Activated T-helper 17 cell treated with anti-CD3 and anti-CD28 coated beads, Interleukin-2, amount 50 U/mL, for 72 hours (primary cell): ENCODE measurements at regions not wholly inside any gene's neighbourhood (a gene's known extent, or its start where the extent isn't known, plus 50 kb on each side); places are given as distances from the start of the nearest gene placed in this dataset.

ENCODE experiments used
- ATAC-seq: fragments of 150-1000 bp; cut with Tn5 transposase; replicated peaks from 2 replicates; pipeline ENCODE4 v1.10.0; 2021; ENCODE audit warnings: mild to moderate bottlenecking, moderate library complexity
- H3K27ac Mint-ChIP-seq: one replicate; pipeline ENCODE4 v1.8.0; 2022; ENCODE audit warnings: mixed read lengths
- H3K27me3 Mint-ChIP-seq: one replicate; pipeline ENCODE4 v1.8.0; 2022; ENCODE audit warnings: mixed read lengths
- H3K36me3 Mint-ChIP-seq: one replicate; pipeline ENCODE4 v1.8.0; 2022; ENCODE audit warnings: low read depth, mild to moderate bottlenecking, mixed read lengths
- H3K4me1 Mint-ChIP-seq: one replicate; pipeline ENCODE4 v1.8.0; 2022; ENCODE audit warnings: mixed read lengths
- H3K4me3 Mint-ChIP-seq: one replicate; pipeline ENCODE4 v1.8.0; 2022; ENCODE audit warnings: mild to moderate bottlenecking, mixed read lengths
- H3K9me3 Mint-ChIP-seq: one replicate; pipeline ENCODE4 v1.8.0; 2022; ENCODE audit warnings: mixed read lengths

GRCh38 chr13:59521549-59521948 is 642.2 kb downstream of the DIAPH3 start:
- no peaks in the 10 kb centered on the region for H3K27me3 Mint-ChIP-seq
- H3K27ac Mint-ChIP-seq, result no peak overlapping the region
- H3K4me3 Mint-ChIP-seq, result no peak overlapping the region
- no peak for ATAC-seq
- no peaks in the 10 kb centered on the region for H3K36me3 Mint-ChIP-seq
- H3K4me1 Mint-ChIP-seq, result no peaks in the 10 kb centered on the region
- H3K9me3 Mint-ChIP-seq, result no peaks in the 10 kb centered on the region

DNA sequence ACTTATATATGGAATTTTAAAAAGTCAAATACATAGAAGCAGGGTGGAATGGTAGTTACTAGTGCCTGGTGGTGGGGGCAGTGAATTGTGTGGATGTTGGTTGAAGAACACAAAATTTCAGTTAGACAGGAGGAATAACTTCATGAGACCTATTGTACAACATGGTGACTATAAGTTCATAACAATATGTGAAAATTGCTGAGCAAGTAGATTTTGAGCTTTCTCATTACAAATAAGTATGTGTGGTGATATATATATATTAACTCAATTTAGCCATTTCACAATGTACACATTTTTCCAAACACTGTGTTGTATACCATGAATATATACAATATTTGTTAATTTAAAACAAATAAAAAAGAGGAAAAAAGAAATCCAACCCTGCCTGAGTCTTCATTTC is 641.1 kb downstream of the DIAPH3 start:
- no peaks in the 10 kb centered on the region for H3K4me1 Mint-ChIP-seq
- H3K27me3 Mint-ChIP-seq, result no peaks in the 10 kb centered on the region
- no peak overlapping the region for H3K27ac Mint-ChIP-seq
- no peaks in the 10 kb centered on the region for H3K9me3 Mint-ChIP-seq
- no peak for ATAC-seq
- no peak overlapping the region for H3K4me3 Mint-ChIP-seq
- no peaks in the 10 kb centered on the region for H3K36me3 Mint-ChIP-seq

GRCh38 chr13:59527500-59527899 is 636.2 kb downstream of the DIAPH3 start:
- Mint-ChIP-seq H3K4me3 (no peak overlapping the region), H3K27me3 (no peaks in the 10 kb centered on the region)

GRCh38 chr13:59531571-59532091 is 632.1 kb downstream of the DIAPH3 start:
- H3K27ac Mint-ChIP-seq, result peak overlapping the region; percentile 20
- H3K9me3 Mint-ChIP-seq, result peaks cover under 1% of the 10 kb centered on the region
- ATAC-seq, result peak; percentile 48
- H3K4me1 Mint-ChIP-seq, result peaks cover 5% of the 10 kb centered on the region
- H3K27me3 Mint-ChIP-seq, result no peaks in the 10 kb centered on the region
- peak overlapping the region; percentile 21 for H3K4me3 Mint-ChIP-seq
- no peaks in the 10 kb centered on the region for H3K36me3 Mint-ChIP-seq

More at GRCh38 chr13:59527500-59527899, 636.2 kb downstream of the DIAPH3 start:
- ATAC-seq, result no peak
- Mint-ChIP-seq H3K36me3 (no peaks in the 10 kb centered on the region), H3K9me3 (no peaks in the 10 kb centered on the region), H3K4me1 (peaks cover 5% of the 10 kb centered on the region), H3K27ac (no peak overlapping the region)

- peaks cover 3% of the 10 kb centered on the region for H3K9me3 Mint-ChIP-seq
- peaks cover 5% of the 10 kb centered on the region for H3K4me1 Mint-ChIP-seq
- no peaks in the 10 kb centered on the region for H3K27me3 Mint-ChIP-seq
- H3K4me3 Mint-ChIP-seq, result no peak overlapping the region
- H3K36me3 Mint-ChIP-seq, result no peaks in the 10 kb centered on the region
- no peak for ATAC-seq
- H3K27ac Mint-ChIP-seq, result no peak overlapping the region
Observed at GRCh38 chr13:59532405-59532804, 631.3 kb downstream of the DIAPH3 start.

DNA sequence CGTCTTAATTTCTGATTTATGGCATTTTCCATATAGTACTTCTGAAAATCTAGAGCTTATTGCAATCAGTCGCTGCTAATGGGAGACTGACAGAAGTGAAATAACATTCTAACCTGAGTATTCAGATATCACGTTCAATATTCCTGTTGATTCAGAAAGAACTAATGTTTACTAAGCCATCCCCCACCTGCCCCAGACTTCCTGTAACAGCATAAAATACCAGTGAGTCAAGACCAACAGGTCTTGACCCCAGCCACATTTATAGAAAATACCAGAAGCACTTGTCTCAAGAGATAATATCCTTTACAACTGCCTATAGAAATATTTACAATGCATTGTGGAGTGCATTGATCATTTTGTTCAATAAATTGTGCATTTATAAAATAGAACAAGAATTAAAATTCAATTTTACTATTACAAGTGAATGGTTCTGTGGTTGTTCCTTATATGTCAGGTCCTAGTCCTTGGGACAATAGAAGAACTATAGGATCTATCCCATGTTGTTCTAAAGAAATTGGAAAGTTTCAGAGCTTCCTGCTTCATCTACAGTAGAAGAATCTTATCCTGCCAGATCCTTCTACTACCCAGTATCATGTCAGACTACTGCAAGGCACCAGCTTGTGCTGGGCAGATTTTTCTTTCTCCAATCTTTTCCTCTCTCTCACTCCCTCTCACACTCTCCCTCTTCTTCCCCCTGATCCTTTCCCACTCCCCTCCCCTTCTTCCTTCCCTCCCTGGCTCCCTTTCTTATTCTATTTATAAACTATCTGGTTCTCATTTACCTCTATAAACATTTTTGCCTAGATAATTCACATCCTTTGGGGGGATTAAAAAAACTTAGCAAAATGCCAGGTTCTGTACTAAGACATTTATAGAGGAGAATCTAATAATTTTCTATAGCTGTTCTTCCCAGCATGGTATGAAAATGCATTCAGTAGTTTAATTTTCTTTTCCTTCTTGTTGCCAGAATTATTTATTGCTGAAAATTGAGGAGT is 629.9 kb downstream of the DIAPH3 start:
- Mint-ChIP-seq H3K9me3 (peaks cover 3% of the 10 kb centered on the region), H3K36me3 (no peaks in the 10 kb centered on the region), H3K27ac (no peak overlapping the region), H3K4me3 (no peak overlapping the region), H3K27me3 (no peaks in the 10 kb centered on the region), H3K4me1 (peaks cover 5% of the 10 kb centered on the region)
- no peak for ATAC-seq

- peaks cover 3% of the 10 kb centered on the region for H3K9me3 Mint-ChIP-seq
Observed at GRCh38 chr13:59534806-59535205, 628.9 kb downstream of the DIAPH3 start.

DNA sequence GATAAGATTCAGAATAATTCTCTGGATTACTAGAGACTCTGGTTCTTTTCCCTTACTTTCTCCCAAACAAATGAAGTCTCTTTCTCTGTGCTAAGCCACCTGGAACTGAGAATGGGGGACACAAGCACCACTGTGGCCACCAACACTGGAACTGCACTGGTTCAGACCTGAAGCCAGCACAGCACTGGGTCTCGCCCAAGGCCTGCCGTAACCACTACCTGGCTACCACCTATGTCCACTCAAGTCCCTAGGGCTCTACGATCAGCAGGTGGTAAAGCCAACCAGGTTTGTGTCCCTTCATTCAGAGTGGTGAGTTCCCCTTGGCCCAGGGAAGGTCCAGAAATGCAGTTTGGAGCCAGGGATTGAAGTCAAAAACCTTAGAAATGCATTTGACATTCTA is 626.2 kb downstream of the DIAPH3 start:
- Mint-ChIP-seq H3K27me3 (peaks cover 3% of the 10 kb centered on the region), H3K4me3 (no peak overlapping the region), H3K4me1 (no peaks in the 10 kb centered on the region), H3K27ac (no peak overlapping the region), H3K36me3 (no peaks in the 10 kb centered on the region), H3K9me3 (peaks cover 3% of the 10 kb centered on the region)
- no peak for ATAC-seq

More at GRCh38 chr13:59534806-59535205, 628.9 kb downstream of the DIAPH3 start:
- H3K27me3 Mint-ChIP-seq, result no peaks in the 10 kb centered on the region
- H3K36me3 Mint-ChIP-seq, result no peaks in the 10 kb centered on the region
- no peak for ATAC-seq
- peaks cover 5% of the 10 kb centered on the region for H3K4me1 Mint-ChIP-seq
- no peak overlapping the region for H3K27ac Mint-ChIP-seq
- no peak overlapping the region for H3K4me3 Mint-ChIP-seq

GRCh38 chr13:59538512-59538911 is 625.2 kb downstream of the DIAPH3 start:
- Mint-ChIP-seq H3K4me3 (no peak overlapping the region), H3K36me3 (no peaks in the 10 kb centered on the region), H3K9me3 (peaks cover 3% of the 10 kb centered on the region), H3K27me3 (peaks cover 3% of the 10 kb centered on the region), H3K4me1 (no peaks in the 10 kb centered on the region), H3K27ac (no peak overlapping the region)
- ATAC-seq, result no peak

DNA sequence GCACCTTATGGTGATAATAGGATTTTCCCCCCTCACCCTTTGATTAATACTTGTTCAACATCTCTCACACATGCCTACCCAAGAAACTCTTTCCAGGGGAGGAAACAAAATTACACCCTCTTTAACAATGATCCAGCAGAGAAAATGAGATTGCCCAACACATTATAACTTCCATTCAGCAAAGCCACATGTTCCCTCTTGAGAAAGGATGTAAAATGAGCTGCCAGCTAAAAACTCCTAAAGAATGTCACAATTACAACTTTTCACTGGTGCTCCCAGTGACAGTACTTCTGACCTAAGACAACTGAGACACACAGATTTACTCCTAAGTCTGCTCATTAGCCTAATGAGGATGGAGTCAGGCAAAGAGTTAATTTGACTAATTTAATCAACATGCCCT is 621.4 kb downstream of the DIAPH3 start:
- H3K4me1 Mint-ChIP-seq, result no peaks in the 10 kb centered on the region
- no peak for ATAC-seq
- peaks cover 6% of the 10 kb centered on the region for H3K27me3 Mint-ChIP-seq
- H3K27ac Mint-ChIP-seq, result no peak overlapping the region
- H3K4me3 Mint-ChIP-seq, result no peak overlapping the region
- no peaks in the 10 kb centered on the region for H3K36me3 Mint-ChIP-seq
- H3K9me3 Mint-ChIP-seq, result no peaks in the 10 kb centered on the region

GRCh38 chr13:59543418-59543817 is 620.3 kb downstream of the DIAPH3 start:
- no peaks in the 10 kb centered on the region for H3K9me3 Mint-ChIP-seq
- H3K27me3 Mint-ChIP-seq, result peaks cover 6% of the 10 kb centered on the region
- no peak overlapping the region for H3K27ac Mint-ChIP-seq
- no peaks in the 10 kb centered on the region for H3K36me3 Mint-ChIP-seq
- H3K4me3 Mint-ChIP-seq, result no peak overlapping the region
- ATAC-seq, result no peak
- H3K4me1 Mint-ChIP-seq, result no peaks in the 10 kb centered on the region

DNA sequence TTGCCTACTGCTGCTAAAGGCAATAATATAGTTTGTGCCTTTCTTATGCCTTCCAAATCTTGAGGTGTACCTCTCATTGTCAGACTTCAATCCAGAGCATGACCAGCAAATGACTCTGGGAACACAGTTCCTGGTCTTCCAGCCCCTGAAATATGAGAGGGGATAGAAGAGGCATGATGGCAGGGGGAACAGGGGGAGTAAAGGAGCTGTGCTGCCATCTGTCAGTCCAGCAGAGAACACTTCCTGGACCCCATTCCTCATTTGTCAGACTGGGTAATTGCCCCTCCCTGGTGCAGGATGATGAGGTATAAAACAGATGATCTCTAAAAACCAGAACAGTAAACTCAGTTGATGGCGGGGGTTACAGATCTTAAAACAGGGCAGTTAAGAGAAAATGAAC is 618.7 kb downstream of the DIAPH3 start:
- ATAC-seq, result no peak
- H3K27ac Mint-ChIP-seq, result no peak overlapping the region
- peaks cover 2% of the 10 kb centered on the region for H3K9me3 Mint-ChIP-seq
- peaks cover 6% of the 10 kb centered on the region for H3K27me3 Mint-ChIP-seq
- H3K4me1 Mint-ChIP-seq, result no peaks in the 10 kb centered on the region
- no peak overlapping the region for H3K4me3 Mint-ChIP-seq
- no peaks in the 10 kb centered on the region for H3K36me3 Mint-ChIP-seq

GRCh38 chr13:59546178-59546577 is 617.5 kb downstream of the DIAPH3 start:
- peaks cover 6% of the 10 kb centered on the region for H3K27me3 Mint-ChIP-seq
- no peaks in the 10 kb centered on the region for H3K4me1 Mint-ChIP-seq
- H3K9me3 Mint-ChIP-seq, result peaks cover 6% of the 10 kb centered on the region
- no peaks in the 10 kb centered on the region for H3K36me3 Mint-ChIP-seq
- no peak overlapping the region for H3K4me3 Mint-ChIP-seq
- no peak overlapping the region for H3K27ac Mint-ChIP-seq
- ATAC-seq, result no peak

DNA sequence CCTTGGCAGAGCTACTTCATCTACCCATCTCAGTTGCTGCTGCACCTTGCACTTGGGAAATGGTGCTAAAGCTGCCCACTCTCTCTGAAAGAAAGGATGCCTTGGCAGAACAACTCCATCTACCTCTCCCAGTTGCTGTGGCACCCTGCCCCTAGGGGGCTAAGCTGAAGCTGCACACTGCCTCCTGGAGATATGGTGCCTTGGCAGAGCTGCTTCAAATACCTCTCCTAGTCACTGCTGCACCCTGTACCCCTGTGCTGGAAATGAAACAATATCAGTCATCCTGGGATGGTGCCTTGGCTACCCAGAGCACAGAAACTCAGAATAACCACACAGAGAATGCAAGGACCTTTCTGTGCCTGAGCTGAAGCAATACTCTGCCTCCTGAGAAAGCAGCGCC is 615.8 kb downstream of the DIAPH3 start:
- H3K27me3 Mint-ChIP-seq, result peaks cover 3% of the 10 kb centered on the region
- no peak overlapping the region for H3K4me3 Mint-ChIP-seq
- peaks cover 6% of the 10 kb centered on the region for H3K9me3 Mint-ChIP-seq
- H3K27ac Mint-ChIP-seq, result no peak overlapping the region
- no peaks in the 10 kb centered on the region for H3K4me1 Mint-ChIP-seq
- no peaks in the 10 kb centered on the region for H3K36me3 Mint-ChIP-seq
- ATAC-seq, result no peak

- no peak for ATAC-seq
- peaks cover 6% of the 10 kb centered on the region for H3K27me3 Mint-ChIP-seq
- H3K9me3 Mint-ChIP-seq, result peaks cover 14% of the 10 kb centered on the region
- no peaks in the 10 kb centered on the region for H3K4me1 Mint-ChIP-seq
- no peak overlapping the region for H3K4me3 Mint-ChIP-seq
- no peak overlapping the region for H3K27ac Mint-ChIP-seq
- no peaks in the 10 kb centered on the region for H3K36me3 Mint-ChIP-seq
Observed at GRCh38 chr13:59562924-59563323, 600.8 kb downstream of the DIAPH3 start.
